Medulla oblongata (tissue), 1 donor: ENCODE measurements at regions not wholly inside any gene's neighbourhood (a gene's known extent, or its start where the extent isn't known, plus 50 kb on each side); places are given as distances from the start of the nearest gene placed in this dataset.
A peak's percentile ranks its signal among the peaks of the same experiment; 100 is the strongest.
"Not testable (repeated sequence)": the region's sequence is repeated elsewhere in the genome, so short reads cannot be mapped to it uniquely, and the experiment has no call there.

ENCODE experiments used
- DNase-seq: peaks from one replicate; pipeline ENCODE4 v3.0.0-alpha.2; 2015; ENCODE audit errors: extremely low spot score

GRCh38 chr3:115204475-115204874 lies 57.4 kb upstream of the ZBTB20 start:
- DNase-seq, result no peak

GRCh38 chr3:115208066-115208750 lies 61.1 kb upstream of the ZBTB20 start:
- no peak for DNase-seq

- no peak for DNase-seq
These were observed 64.9 kb upstream of the ZBTB20 start for GRCh38 chr3:115211810-115212492.

- no peak for DNase-seq
These were observed 65.5 kb upstream of the ZBTB20 start for GRCh38 chr3:115212615-115213014.

- DNase-seq, result not testable (repeated sequence)
These were observed 66.0 kb upstream of the ZBTB20 start for GRCh38 chr3:115213052-115213451.

DNA sequence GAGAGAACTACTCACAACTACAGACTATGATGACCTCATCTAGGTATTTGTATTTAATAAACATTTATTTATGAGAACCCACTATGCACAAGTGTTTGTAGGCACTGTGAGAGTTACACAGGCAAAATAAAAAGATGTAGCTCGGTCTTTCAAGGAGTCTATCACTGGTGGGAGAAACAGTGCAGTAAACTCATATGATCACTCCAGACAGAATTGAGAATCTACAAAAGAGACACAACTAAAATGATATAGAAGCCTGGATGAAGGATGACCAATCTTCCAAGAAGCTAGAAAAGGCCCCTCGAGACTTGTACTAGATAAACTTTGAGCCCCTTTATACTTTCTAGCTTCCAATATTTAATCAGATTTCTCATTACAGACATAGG lies 70.2 kb upstream of the ZBTB20 start:
- DNase-seq, result no peak

DNA sequence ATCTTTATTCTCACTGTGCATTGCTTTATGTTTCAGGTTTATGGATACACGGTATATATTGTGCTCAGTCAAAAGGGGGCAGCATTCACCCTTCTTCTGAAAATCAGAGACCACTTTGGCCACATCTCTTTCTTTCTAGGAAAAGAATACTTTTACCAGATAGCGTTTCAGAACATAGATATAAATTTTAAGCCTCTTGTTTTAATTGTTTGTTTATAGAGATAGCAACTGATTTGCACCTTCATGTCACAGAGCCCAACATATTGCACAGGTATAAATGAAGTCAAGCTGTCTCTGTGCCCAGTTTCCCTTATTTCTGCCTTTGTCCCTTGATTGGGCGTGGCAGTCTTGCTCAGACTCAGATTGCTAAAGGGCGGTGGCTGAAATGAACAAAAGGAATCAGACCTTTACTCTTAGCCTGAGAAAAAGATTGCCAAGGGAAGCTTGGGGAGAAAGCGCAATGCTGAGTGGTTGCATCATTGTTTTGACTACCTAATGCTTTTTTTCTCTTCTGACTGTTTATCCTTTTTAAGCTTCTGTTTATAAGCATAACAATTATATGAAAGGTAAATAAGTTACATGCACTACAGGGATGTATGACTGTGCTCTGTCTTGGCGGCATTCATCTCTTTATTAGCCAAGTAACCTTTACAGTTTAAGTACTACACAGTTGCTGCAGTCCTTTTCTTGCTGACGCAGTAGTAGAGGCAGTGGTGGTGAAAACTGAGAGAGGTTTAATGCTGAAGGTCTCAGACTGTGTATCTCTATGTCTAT lies 70.8 kb upstream of the ZBTB20 start:
- DNase-seq, result peak; percentile 58

GRCh38 chr3:115218859-115219258 lies 71.8 kb upstream of the ZBTB20 start:
- DNase-seq, result no peak

GRCh38 chr3:115224687-115225086 lies 77.6 kb upstream of the ZBTB20 start:
- DNase-seq, result no peak

- no peak for DNase-seq
These were observed 79.9 kb upstream of the ZBTB20 start for GRCh38 chr3:115226844-115227445.

DNA sequence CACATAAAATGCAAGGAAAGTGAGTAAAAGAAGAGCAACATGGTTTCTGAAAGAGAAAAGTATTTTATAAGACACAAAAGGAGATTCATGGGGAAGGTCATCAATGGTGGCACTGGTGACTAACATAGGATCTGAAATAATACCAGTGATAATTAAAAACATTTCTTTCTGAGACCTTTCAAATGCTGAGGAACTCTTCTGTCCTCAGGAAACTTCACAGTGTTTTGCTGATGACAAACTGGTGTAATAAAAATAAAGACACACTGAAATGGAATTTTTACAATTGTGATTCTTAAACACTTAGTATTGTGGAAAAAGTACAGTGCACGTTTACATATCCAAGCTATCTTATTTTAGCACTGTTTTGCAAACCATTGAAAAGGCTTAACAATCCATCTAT lies 80.4 kb upstream of the ZBTB20 start:
- no peak for DNase-seq

DNA sequence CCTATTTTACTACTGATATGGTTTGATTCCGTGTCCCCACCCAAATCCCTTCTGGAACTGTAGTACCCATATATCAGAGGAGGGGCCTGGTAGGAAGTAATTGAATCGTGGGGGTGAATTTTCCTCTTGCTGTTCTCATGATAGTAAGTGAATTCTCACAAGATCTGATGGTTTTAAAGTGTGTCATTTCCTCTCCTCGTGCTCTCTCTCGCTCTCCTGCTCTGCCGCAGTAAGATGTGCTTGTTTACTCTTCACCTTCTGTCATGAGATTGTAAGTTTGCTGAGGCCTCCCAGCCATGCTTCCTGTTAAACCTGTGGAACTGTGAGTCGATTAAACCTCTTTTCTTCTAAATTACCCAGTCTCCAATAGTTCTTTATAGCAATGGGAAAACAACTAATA lies 81.2 kb upstream of the ZBTB20 start:
- DNase-seq, result no peak

- DNase-seq, result no peak
These were observed 85.1 kb upstream of the ZBTB20 start for GRCh38 chr3:115232167-115232566.

- no peak for DNase-seq
These were observed 85.9 kb upstream of the ZBTB20 start for GRCh38 chr3:115233021-115233420.

DNA sequence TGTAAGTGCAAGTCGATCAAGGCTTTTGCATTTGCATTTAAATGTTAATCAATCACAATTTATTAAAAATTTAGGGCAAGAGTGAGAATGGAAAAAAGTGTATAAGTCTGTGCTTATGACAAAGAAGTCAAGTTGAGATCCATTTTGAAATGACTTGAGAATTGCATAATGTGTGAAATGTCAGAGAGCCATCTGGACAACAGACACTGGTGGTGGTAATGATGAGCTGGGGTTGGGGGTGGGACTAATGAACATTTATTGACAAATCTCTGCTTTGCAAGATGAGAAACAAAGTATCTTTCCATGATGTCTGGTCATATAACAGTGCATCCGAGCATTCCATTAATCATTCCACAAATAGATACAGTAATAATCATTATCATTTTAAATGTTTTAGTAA lies 89.4 kb upstream of the ZBTB20 start:
- no peak for DNase-seq

DNA sequence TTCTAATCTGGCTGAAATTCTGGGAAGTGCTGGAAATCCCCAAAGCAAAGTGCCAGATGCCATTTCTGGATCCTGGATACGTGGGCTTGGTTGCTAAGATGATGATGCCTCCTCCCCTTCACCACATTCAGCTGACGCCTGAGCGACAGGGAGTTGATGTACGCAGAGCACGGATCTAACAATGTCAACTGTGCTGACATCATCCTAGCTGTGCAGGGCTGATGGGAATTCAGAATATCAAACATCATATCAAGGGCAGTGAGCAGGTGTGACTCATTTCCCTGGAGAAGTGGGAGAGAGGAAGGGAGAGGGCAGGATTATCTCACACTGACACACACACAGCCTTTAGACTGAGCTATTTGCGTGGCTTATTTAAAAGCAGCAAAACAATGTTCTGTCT lies 92.6 kb upstream of the ZBTB20 start:
- peak; percentile 18 for DNase-seq

GRCh38 chr3:115244350-115244749 lies 97.3 kb upstream of the ZBTB20 start:
- no peak for DNase-seq

DNA sequence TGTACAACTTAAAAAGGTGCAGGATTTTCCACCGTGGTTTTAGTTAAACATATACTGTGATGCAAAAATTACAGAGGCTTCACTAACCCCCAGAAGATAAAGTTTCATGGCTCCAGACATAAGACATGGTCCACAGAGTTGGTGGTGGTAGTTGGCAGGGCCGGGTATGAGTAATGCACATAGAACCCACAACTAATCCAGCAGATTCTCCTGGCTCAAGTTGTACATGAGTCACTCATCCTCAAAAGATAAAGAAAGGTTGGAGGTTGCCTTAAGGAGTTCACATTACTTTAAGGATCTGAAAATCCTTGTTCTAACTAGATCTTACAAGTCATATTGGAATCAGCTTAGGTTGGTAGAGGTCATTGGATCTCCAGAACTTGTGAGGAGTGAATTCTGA lies 98.3 kb upstream of the ZBTB20 start:
- DNase-seq, result no peak

DNA sequence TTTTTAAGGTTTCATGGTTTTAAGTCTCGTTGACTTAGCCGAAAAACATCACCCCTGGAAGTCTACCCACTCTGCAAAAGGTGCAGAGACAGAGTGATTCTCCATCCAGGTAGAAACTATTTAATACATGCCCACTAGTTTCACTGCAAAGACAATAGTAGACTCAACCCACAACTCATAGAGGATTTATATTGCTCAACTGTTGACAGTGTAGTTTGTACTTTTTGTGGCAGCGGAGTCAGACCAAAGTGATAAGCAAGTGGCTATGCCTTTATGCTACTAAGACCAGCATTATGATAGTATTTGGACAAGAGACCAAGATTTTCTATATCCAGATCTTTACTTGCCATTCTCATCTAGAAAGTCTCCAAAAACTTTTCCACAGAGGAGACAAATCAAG lies 98.8 kb upstream of the ZBTB20 start:
- no peak for DNase-seq

DNA sequence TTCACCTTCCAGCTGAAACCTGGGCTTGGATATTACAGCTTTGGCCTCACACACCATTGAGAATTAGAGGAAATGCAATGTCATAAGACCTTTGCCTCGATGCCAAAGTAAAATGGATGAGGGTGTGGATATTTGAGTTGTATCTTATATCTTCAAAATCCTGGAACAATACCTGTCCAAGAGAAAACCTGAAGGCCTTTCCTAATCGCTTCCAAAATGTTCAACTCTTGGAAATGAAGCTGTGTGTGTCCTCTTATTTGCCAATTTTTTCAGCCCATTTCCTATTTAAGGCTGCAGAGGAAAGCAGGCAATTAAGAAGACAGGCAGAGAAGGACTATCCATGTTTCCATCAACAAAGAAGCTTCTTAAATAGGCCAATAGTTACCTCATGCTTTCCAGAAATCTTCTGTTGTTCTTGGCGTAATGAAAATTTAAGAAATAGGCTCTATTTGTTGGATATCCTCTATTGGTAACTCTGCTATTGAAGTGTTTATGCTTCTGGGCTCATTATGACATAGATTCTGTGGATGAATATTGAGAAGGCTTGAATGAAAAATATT lies 99.5 kb upstream of the ZBTB20 start:
- DNase-seq, result no peak

DNA sequence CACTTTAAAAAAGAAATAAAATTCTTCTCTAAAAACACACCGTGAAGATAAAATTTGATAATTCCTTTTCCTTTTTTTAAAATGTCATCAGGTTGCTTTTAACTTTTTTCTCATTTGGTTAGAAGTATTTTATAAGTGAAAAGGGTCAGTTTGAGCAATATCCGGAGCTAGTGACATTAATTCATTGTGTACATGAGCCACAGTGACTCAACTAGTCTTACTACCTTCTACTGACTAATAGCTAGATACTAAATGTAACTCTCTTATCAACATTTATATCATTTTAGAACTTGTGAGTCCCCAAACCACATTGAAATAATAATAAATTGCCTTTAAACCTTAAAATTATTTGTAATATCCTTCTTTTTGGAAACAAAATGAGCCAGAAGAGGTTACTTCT lies 101.2 kb upstream of the ZBTB20 start:
- no peak for DNase-seq

GRCh38 chr3:115251509-115251908 lies 104.4 kb upstream of the ZBTB20 start:
- DNase-seq, result no peak
